CD4-positive, alpha-beta memory T cell (primary cell): ENCODE measurements at regions not wholly inside any gene's neighbourhood (a gene's known extent, or its start where the extent isn't known, plus 50 kb on each side); places are given as distances from the start of the nearest gene placed in this dataset.

ENCODE experiments used
- CTCF ChIA-PET: fragments of 350-600 bp; sonication (Branson Sonifier 250); formaldehyde crosslinking; loops from one replicate; lab custom pipeline; 2021; ENCODE audit warnings: inconsistent platforms; ENCODE audit not compliant: partially characterized antibody; lab: Charles Lee
- POLR2A ChIA-PET: fragments of 350-600 bp; sonication (Branson Sonifier 250); formaldehyde crosslinking; loops from one replicate; lab custom pipeline; 2021; ENCODE audit not compliant: partially characterized antibody; lab: Charles Lee
- DNase-seq, 5 donors: peaks; one replicate each; pipeline versions ENCODE4 v3.0.0 to v3.0.0-alpha.2; 2020 to 2022; ENCODE audit warnings: mixed read lengths in 1 of 5
- H3K27ac ChIP-seq: one replicate; pipeline ENCODE4 v1.7.0; 2013; ENCODE audit warnings: low read depth, low read length
- H3K27me3 ChIP-seq: 2 replicates; pipeline ENCODE4 v1.7.0; 2013; ENCODE audit warnings: mild to moderate bottlenecking, low read length, moderate library complexity; ENCODE audit not compliant: insufficient read depth
- H3K36me3 ChIP-seq: 2 replicates; pipeline ENCODE4 v1.7.0; 2013; ENCODE audit warnings: mild to moderate bottlenecking, low read length, moderate library complexity; ENCODE audit not compliant: insufficient read depth
- H3K4me1 ChIP-seq: 2 replicates; pipeline ENCODE4 v1.7.0; 2013; ENCODE audit warnings: mild to moderate bottlenecking, low read length, moderate library complexity; ENCODE audit not compliant: insufficient read depth
- H3K4me3 ChIP-seq, 2 donors: one replicate each; pipeline ENCODE4 v1.7.0; 2013; ENCODE audit warnings: low read length in 2 of 2, mild to moderate bottlenecking in 1 of 2
- H3K9me3 ChIP-seq, 2 donors: one replicate each; pipeline ENCODE4 v1.7.0; 2013; ENCODE audit warnings: low read length in 2 of 2, control low read depth in 1 of 2; ENCODE audit not compliant: control insufficient read depth in 1 of 2
- H3K27ac Mint-ChIP-seq, 7 donors: one replicate each; pipeline ENCODE4 v1.8.0; 2020 to 2021; ENCODE audit warnings: mixed read lengths in 7 of 7, mild to moderate bottlenecking in 6 of 7, inconsistent platforms in 3 of 7, moderate library complexity in 3 of 7
- H3K27me3 Mint-ChIP-seq, 2 donors: one replicate each; pipeline ENCODE4 v1.8.0; 2020 to 2021; ENCODE audit warnings: mixed read lengths in 2 of 2
- H3K36me3 Mint-ChIP-seq, 2 donors: one replicate each; pipeline ENCODE4 v1.8.0; 2020 to 2021; ENCODE audit warnings: mixed read lengths in 2 of 2, inconsistent platforms in 1 of 2, mild to moderate bottlenecking in 1 of 2
- H3K4me1 Mint-ChIP-seq, 4 donors: one replicate each; pipeline ENCODE4 v1.8.0; 2020 to 2021; ENCODE audit warnings: mixed read lengths in 4 of 4, mild to moderate bottlenecking in 1 of 4
- H3K4me3 Mint-ChIP-seq, 8 donors: one replicate each; pipeline ENCODE4 v1.8.0; 2020 to 2021; ENCODE audit warnings: mixed read lengths in 8 of 8, mild to moderate bottlenecking in 7 of 8, moderate library complexity in 6 of 8, inconsistent platforms in 3 of 8
- H3K9me3 Mint-ChIP-seq, 8 donors: one replicate each; pipeline ENCODE4 v1.8.0; 2020 to 2021; ENCODE audit warnings: mixed read lengths in 8 of 8, mild to moderate bottlenecking in 5 of 8, inconsistent platforms in 3 of 8, moderate library complexity in 1 of 8
- intact Hi-C: fragments of 100-400 bp; cut with micrococcal nuclease; formaldehyde crosslinking; loops from one replicate; pipeline ENCODE4 v1.15.1; 2023

GRCh38 chr3:152040319-152040718 lies 166.9 kb downstream of the SUCNR1 start:
- Histone ChIP-seq H3K9me3 (peaks cover 0 to 9% of the 10 kb centered on the region in 2 donors), H3K4me1 (no peaks in the 10 kb centered on the region), H3K27me3 (no peaks in the 10 kb centered on the region), H3K4me3 (no peak overlapping the region), H3K36me3 (no peaks in the 10 kb centered on the region), H3K27ac (no peak overlapping the region)
- intact Hi-C loops = no loop called here
- DNase-seq = no peak
- CTCF ChIA-PET = no interaction called here
- peaks cover 0 to 32% (median 8%) of the 10 kb centered on the region in 8 donors for H3K9me3 Mint-ChIP-seq
- no peak overlapping the region for H3K27ac Mint-ChIP-seq
- POLR2A ChIA-PET = no interaction called here
- peaks cover 0 to 5% (median 2%) of the 10 kb centered on the region in 4 donors for H3K4me1 Mint-ChIP-seq
- no peak overlapping the region for H3K4me3 Mint-ChIP-seq
- H3K36me3 Mint-ChIP-seq = peaks cover 0 to 1% of the 10 kb centered on the region in 2 donors
- peaks cover 0 to 4% of the 10 kb centered on the region in 2 donors for H3K27me3 Mint-ChIP-seq

- DNase-seq = no peak
- Histone ChIP-seq H3K4me1 (no peaks in the 10 kb centered on the region), H3K9me3 (no peaks in the 10 kb centered on the region), H3K4me3 (no peak overlapping the region), H3K36me3 (no peaks in the 10 kb centered on the region), H3K27me3 (no peaks in the 10 kb centered on the region), H3K27ac (no peak overlapping the region)
- Mint-ChIP-seq H3K27me3 (peaks cover 0 to 4% of the 10 kb centered on the region in 2 donors), H3K27ac (no peak overlapping the region), H3K36me3 (no peaks in the 10 kb centered on the region), H3K4me1 (peaks cover 0 to 5% (median 2%) of the 10 kb centered on the region in 4 donors), H3K9me3 (peaks cover 0 to 2% (median 0%) of the 10 kb centered on the region in 8 donors), H3K4me3 (no peak overlapping the region)
- intact Hi-C loops = no loop called here
- ChIA-PET POLR2A (interaction anchor here (0.6 kb wide), 1 partner anchor 366 kb away, joined by 5 read pairs; no protein-coding TSS in a partner anchor), CTCF (no interaction called here)
Measured at GRCh38 chr3:152043620-152044019, 170.2 kb downstream of the SUCNR1 start.

GRCh38 chr3:152046280-152046679 lies 172.8 kb downstream of the SUCNR1 start:
- H3K27ac Mint-ChIP-seq = no peak overlapping the region
- Histone ChIP-seq H3K36me3 (no peaks in the 10 kb centered on the region), H3K27ac (no peak overlapping the region), H3K4me3 (no peak overlapping the region), H3K9me3 (no peaks in the 10 kb centered on the region), H3K27me3 (no peaks in the 10 kb centered on the region), H3K4me1 (no peaks in the 10 kb centered on the region)
- CTCF ChIA-PET = no interaction called here
- intact Hi-C loops = no loop called here
- no peak for DNase-seq
- H3K27me3 Mint-ChIP-seq = peaks cover 0 to 2% of the 10 kb centered on the region in 2 donors
- H3K4me3 Mint-ChIP-seq = no peak overlapping the region
- POLR2A ChIA-PET = no interaction called here
- H3K9me3 Mint-ChIP-seq = no peaks in the 10 kb centered on the region
- H3K36me3 Mint-ChIP-seq = no peaks in the 10 kb centered on the region
- H3K4me1 Mint-ChIP-seq = no peaks in the 10 kb centered on the region

- no peak overlapping the region for H3K4me3 ChIP-seq
- ChIA-PET CTCF (no interaction called here), POLR2A (no interaction called here)
- Mint-ChIP-seq H3K36me3 (no peaks in the 10 kb centered on the region), H3K4me1 (no peaks in the 10 kb centered on the region), H3K27me3 (peaks cover 0 to 2% of the 10 kb centered on the region in 2 donors), H3K9me3 (no peaks in the 10 kb centered on the region), H3K4me3 (no peak overlapping the region), H3K27ac (no peak overlapping the region)
- H3K9me3 ChIP-seq = no peaks in the 10 kb centered on the region
- no peaks in the 10 kb centered on the region for H3K27me3 ChIP-seq
- no peak overlapping the region for H3K27ac ChIP-seq
- no peaks in the 10 kb centered on the region for H3K4me1 ChIP-seq
- no peaks in the 10 kb centered on the region for H3K36me3 ChIP-seq
- DNase-seq = no peak
- intact Hi-C loops = no loop called here
Measured at GRCh38 chr3:152047465-152047864, 174.0 kb downstream of the SUCNR1 start.

- H3K27ac Mint-ChIP-seq = no peak overlapping the region
- peaks cover 0 to 2% of the 10 kb centered on the region in 2 donors for H3K27me3 Mint-ChIP-seq
- Histone ChIP-seq H3K4me1 (no peaks in the 10 kb centered on the region), H3K27me3 (no peaks in the 10 kb centered on the region), H3K27ac (no peak overlapping the region), H3K9me3 (no peaks in the 10 kb centered on the region), H3K4me3 (no peak overlapping the region), H3K36me3 (no peaks in the 10 kb centered on the region)
- no peak for DNase-seq
- intact Hi-C loops = no loop called here
- peaks cover 0 to 2% (median 0%) of the 10 kb centered on the region in 8 donors for H3K9me3 Mint-ChIP-seq
- no peak overlapping the region for H3K4me3 Mint-ChIP-seq
- ChIA-PET CTCF (no interaction called here), POLR2A (no interaction called here)
- no peaks in the 10 kb centered on the region for H3K36me3 Mint-ChIP-seq
- H3K4me1 Mint-ChIP-seq = no peaks in the 10 kb centered on the region
Measured at GRCh38 chr3:152048831-152049230, 175.4 kb downstream of the SUCNR1 start.

GRCh38 chr3:152050903-152051302 lies 177.5 kb downstream of the SUCNR1 start:
- Mint-ChIP-seq H3K36me3 (no peaks in the 10 kb centered on the region), H3K27me3 (no peaks in the 10 kb centered on the region), H3K4me3 (no peak overlapping the region), H3K9me3 (peaks cover 0 to 2% (median 0%) of the 10 kb centered on the region in 8 donors), H3K27ac (no peak overlapping the region), H3K4me1 (no peaks in the 10 kb centered on the region)
- H3K9me3 ChIP-seq = no peaks in the 10 kb centered on the region
- no peaks in the 10 kb centered on the region for H3K4me1 ChIP-seq
- H3K27me3 ChIP-seq = no peaks in the 10 kb centered on the region
- intact Hi-C loops = no loop called here
- H3K36me3 ChIP-seq = no peaks in the 10 kb centered on the region
- no peak overlapping the region for H3K27ac ChIP-seq
- POLR2A ChIA-PET = no interaction called here
- CTCF ChIA-PET = no interaction called here
- no peak overlapping the region for H3K4me3 ChIP-seq
- no peak for DNase-seq

- Histone ChIP-seq H3K9me3 (no peaks in the 10 kb centered on the region), H3K27ac (no peak overlapping the region), H3K4me1 (no peaks in the 10 kb centered on the region), H3K27me3 (no peaks in the 10 kb centered on the region), H3K4me3 (no peak overlapping the region), H3K36me3 (no peaks in the 10 kb centered on the region)
- POLR2A ChIA-PET = no interaction called here
- Mint-ChIP-seq H3K27me3 (no peaks in the 10 kb centered on the region), H3K9me3 (peaks cover 0 to 2% (median 0%) of the 10 kb centered on the region in 8 donors), H3K4me1 (no peaks in the 10 kb centered on the region), H3K4me3 (no peak overlapping the region), H3K36me3 (no peaks in the 10 kb centered on the region), H3K27ac (no peak overlapping the region)
- CTCF ChIA-PET = no interaction called here
- no peak for DNase-seq
- intact Hi-C loops = no loop called here
Measured at GRCh38 chr3:152051501-152052404, 178.3 kb downstream of the SUCNR1 start.
